ENCODE measurements at regions not wholly inside any gene's neighbourhood (a gene's known extent, or its start where the extent isn't known, plus 50 kb on each side); places are given as distances from the start of the nearest gene placed in this dataset.
A peak's percentile ranks its signal among the peaks of the same experiment; 100 is the strongest.
"Not testable (repeated sequence)": the region's sequence is repeated elsewhere in the genome, so short reads cannot be mapped to it uniquely, and the experiment has no call there.

GRCh38 chr5:93682471-93683404 lies 58.7 kb downstream of the POU5F2 start:
- H3K27ac ChIP-seq; H3K4me3 ChIP-seq; DNase-seq (ENCODE audit: low spot score in 2 of 2); intact Hi-C loops (cut with DNase I; ENCODE audit: low total_unique reads); H3K36me3 ChIP-seq; H3K9me3 ChIP-seq; H3K27me3 ChIP-seq; H3K4me1 ChIP-seq: not testable (repeated sequence)

GRCh38 chr5:93681432-93681831 lies 60.0 kb downstream of the POU5F2 start:
- Histone ChIP-seq H3K9me3 (no peaks in the 10 kb centered on the region), H3K27me3 (no peaks in the 10 kb centered on the region), H3K4me1 (no peaks in the 10 kb centered on the region), H3K27ac (no peak overlapping the region), H3K36me3 (no peaks in the 10 kb centered on the region), H3K4me3 (no peak overlapping the region)
- DNase-seq (ENCODE audit: low spot score in 2 of 2) = no peak
- no peak for TF ChIP-seq POLR2A (IDR thresholded peaks at IDR 0.05)
- TF ChIP-seq POLR2AphosphoS5 (IDR thresholded peaks at IDR 0.05) = no peak
- peak in 1 of 3 donors; percentile 11 for TF ChIP-seq CTCF (IDR thresholded peaks at IDR 0.05)
- intact Hi-C loops (cut with DNase I; ENCODE audit: low total_unique reads) = no loop called here

GRCh38 chr5:93677359-93677891 lies 64.0 kb downstream of the POU5F2 start:
- H3K4me1 ChIP-seq = no peaks in the 10 kb centered on the region
- DNase-seq (ENCODE audit: low spot score in 2 of 2) = no peak
- TF ChIP-seq CTCF (IDR thresholded peaks at IDR 0.05) = no peak
- TF ChIP-seq POLR2AphosphoS5 (IDR thresholded peaks at IDR 0.05) = peak in 1 of 3 donors; percentile 32
- TF ChIP-seq POLR2A (IDR thresholded peaks at IDR 0.05) = no peak
- H3K9me3 ChIP-seq = no peaks in the 10 kb centered on the region
- intact Hi-C loops (cut with DNase I; ENCODE audit: low total_unique reads) = no loop called here
- H3K27me3 ChIP-seq = no peaks in the 10 kb centered on the region
- H3K4me3 ChIP-seq = no peak overlapping the region
- H3K36me3 ChIP-seq = no peaks in the 10 kb centered on the region
- H3K27ac ChIP-seq = no peak overlapping the region

- Histone ChIP-seq H3K27ac (no peak overlapping the region), H3K9me3 (no peaks in the 10 kb centered on the region), H3K27me3 (no peaks in the 10 kb centered on the region), H3K36me3 (no peaks in the 10 kb centered on the region), H3K4me1 (no peaks in the 10 kb centered on the region), H3K4me3 (no peak overlapping the region)
- intact Hi-C loops (cut with DNase I; ENCODE audit: low total_unique reads) = no loop called here
- TF ChIP-seq POLR2A (IDR thresholded peaks at IDR 0.05) = no peak
- no peak for TF ChIP-seq CTCF (IDR thresholded peaks at IDR 0.05)
- no peak for TF ChIP-seq POLR2AphosphoS5 (IDR thresholded peaks at IDR 0.05)
- no peak for DNase-seq (ENCODE audit: low spot score in 2 of 2)
These were observed 64.7 kb downstream of the POU5F2 start for GRCh38 chr5:93676704-93677103.

GRCh38 chr5:93675460-93676450 lies 65.6 kb downstream of the POU5F2 start:
- DNase-seq (ENCODE audit: low spot score in 2 of 2) = no peak
- Histone ChIP-seq H3K36me3 (no peaks in the 10 kb centered on the region), H3K4me1 (no peaks in the 10 kb centered on the region), H3K27me3 (no peaks in the 10 kb centered on the region), H3K9me3 (no peaks in the 10 kb centered on the region), H3K27ac (no peak overlapping the region), H3K4me3 (no peak overlapping the region)
- intact Hi-C loops (cut with DNase I; ENCODE audit: low total_unique reads) = no loop called here
- TF ChIP-seq CTCF (IDR thresholded peaks at IDR 0.05) = no peak
- no peak for TF ChIP-seq POLR2A (IDR thresholded peaks at IDR 0.05)
- TF ChIP-seq POLR2AphosphoS5 (IDR thresholded peaks at IDR 0.05) = no peak

All from breast epithelium (tissue), 4 donors.